ENCODE measurements at regions not wholly inside any gene's neighbourhood (a gene's known extent, or its start where the extent isn't known, plus 50 kb on each side); places are given as distances from the start of the nearest gene placed in this dataset.
"Not testable (repeated sequence)": the region's sequence is repeated elsewhere in the genome, so short reads cannot be mapped to it uniquely, and the experiment has no call there.

- H3K27ac ChIP-seq: no peak overlapping the region
- no peak for DNase-seq (ENCODE audit: low spot score in 2 of 2)
- H3K4me3 ChIP-seq: no peak overlapping the region
- TF ChIP-seq CTCF (IDR thresholded peaks at IDR 0.05): no peak
- TF ChIP-seq POLR2AphosphoS5 (IDR thresholded peaks at IDR 0.05): no peak
- TF ChIP-seq POLR2A (IDR thresholded peaks at IDR 0.05): no peak
- no peaks in the 10 kb centered on the region for H3K27me3 ChIP-seq
- intact Hi-C loops (cut with DNase I; ENCODE audit: low total_unique reads): loop anchor here (5.0 kb wide), 1 partner anchor 817 kb away; no protein-coding TSS in a partner anchor
- no peaks in the 10 kb centered on the region for H3K9me3 ChIP-seq
- H3K36me3 ChIP-seq: no peaks in the 10 kb centered on the region
- no peaks in the 10 kb centered on the region for H3K4me1 ChIP-seq
Observed at GRCh38 chr2:83369601-83370418, 1089.3 kb downstream of the SUCLG1 start.

GRCh38 chr2:83368916-83369315 is 1090.2 kb downstream of the SUCLG1 start:
- intact Hi-C loops (cut with DNase I; ENCODE audit: low total_unique reads): no loop called here
- DNase-seq (ENCODE audit: low spot score in 2 of 2): no peak
- Histone ChIP-seq H3K27me3 (no peaks in the 10 kb centered on the region), H3K4me3 (no peak overlapping the region), H3K36me3 (no peaks in the 10 kb centered on the region), H3K4me1 (no peaks in the 10 kb centered on the region), H3K9me3 (no peaks in the 10 kb centered on the region), H3K27ac (no peak overlapping the region)
- no peak for TF ChIP-seq POLR2A (IDR thresholded peaks at IDR 0.05)
- no peak for TF ChIP-seq CTCF (IDR thresholded peaks at IDR 0.05)
- TF ChIP-seq POLR2AphosphoS5 (IDR thresholded peaks at IDR 0.05): no peak

GRCh38 chr2:83368461-83368860 is 1090.6 kb downstream of the SUCLG1 start:
- intact Hi-C loops (cut with DNase I; ENCODE audit: low total_unique reads): no loop called here
- DNase-seq (ENCODE audit: low spot score in 2 of 2): no peak
- TF ChIP-seq CTCF (IDR thresholded peaks at IDR 0.05) (no peak), POLR2A (IDR thresholded peaks at IDR 0.05) (no peak), POLR2AphosphoS5 (IDR thresholded peaks at IDR 0.05) (no peak)
- Histone ChIP-seq H3K36me3 (no peaks in the 10 kb centered on the region), H3K4me3 (no peak overlapping the region), H3K27me3 (no peaks in the 10 kb centered on the region), H3K27ac (no peak overlapping the region), H3K9me3 (no peaks in the 10 kb centered on the region), H3K4me1 (no peaks in the 10 kb centered on the region)

DNA sequence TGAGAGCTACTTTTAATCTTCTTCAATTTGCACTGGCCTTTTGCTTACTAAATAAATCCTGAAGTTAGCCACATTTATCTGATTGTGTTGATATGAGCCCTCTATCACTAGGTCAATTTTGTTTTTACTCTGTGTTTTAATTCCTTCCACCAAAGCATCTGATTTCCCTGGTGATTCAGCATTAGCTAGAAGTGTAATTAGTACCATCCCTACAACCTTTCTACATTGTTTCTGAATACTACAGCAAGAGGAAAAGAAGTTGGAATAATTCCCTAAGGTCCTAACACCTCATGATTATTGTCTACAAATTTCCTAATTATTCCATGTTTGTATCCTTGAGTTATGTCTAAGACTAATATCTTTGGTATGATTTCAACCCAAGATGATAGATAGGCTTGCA is 1093.6 kb downstream of the SUCLG1 start:
- Histone ChIP-seq H3K27ac (no peak overlapping the region), H3K9me3 (peaks cover 0 to 3% of the 10 kb centered on the region in 2 donors), H3K36me3 (no peaks in the 10 kb centered on the region), H3K27me3 (no peaks in the 10 kb centered on the region), H3K4me3 (no peak overlapping the region), H3K4me1 (no peaks in the 10 kb centered on the region)
- TF ChIP-seq POLR2A (IDR thresholded peaks at IDR 0.05): no peak
- no peak for TF ChIP-seq CTCF (IDR thresholded peaks at IDR 0.05)
- TF ChIP-seq POLR2AphosphoS5 (IDR thresholded peaks at IDR 0.05): no peak
- intact Hi-C loops (cut with DNase I; ENCODE audit: low total_unique reads): no loop called here
- no peak for DNase-seq (ENCODE audit: low spot score in 2 of 2)

DNA sequence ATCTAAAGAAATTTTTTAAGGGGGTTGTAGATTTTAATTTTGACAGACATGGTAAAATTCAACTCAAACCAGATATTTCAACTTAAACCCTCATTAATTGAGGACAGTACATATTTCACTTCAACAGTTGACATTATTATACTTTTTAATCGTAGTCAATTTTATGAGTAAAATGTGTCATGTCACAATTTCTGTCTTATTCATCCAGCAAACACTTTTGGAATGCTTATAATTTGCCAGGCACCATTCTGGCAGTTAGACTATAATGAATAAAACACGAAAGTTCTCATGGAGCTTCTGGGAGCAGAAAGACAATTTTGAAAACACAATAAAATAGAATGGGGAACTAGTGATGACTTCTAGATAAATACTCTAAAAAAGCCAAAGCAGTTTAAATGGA is 1094.8 kb downstream of the SUCLG1 start:
- intact Hi-C loops (cut with DNase I; ENCODE audit: low total_unique reads): no loop called here
- no peak for DNase-seq (ENCODE audit: low spot score in 2 of 2)
- TF ChIP-seq POLR2A (IDR thresholded peaks at IDR 0.05) (no peak), POLR2AphosphoS5 (IDR thresholded peaks at IDR 0.05) (no peak), CTCF (IDR thresholded peaks at IDR 0.05) (no peak)

DNA sequence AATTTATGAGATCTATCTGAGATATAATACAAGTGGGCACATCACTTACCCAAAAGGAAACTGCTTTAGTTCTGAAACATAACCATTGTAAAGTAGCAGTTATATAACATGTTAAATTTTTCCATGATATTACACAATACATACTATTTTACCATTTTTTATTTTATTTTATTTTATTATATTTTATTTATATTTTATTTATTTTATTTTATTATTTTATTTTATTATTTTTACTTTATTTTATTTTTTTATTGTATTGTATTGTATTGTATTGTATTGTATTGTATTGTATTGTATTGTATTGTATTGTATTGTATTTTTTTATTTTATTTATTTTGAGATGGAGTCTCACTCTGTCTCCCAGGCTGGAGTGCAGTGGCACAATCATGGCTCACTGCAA is 1095.9 kb downstream of the SUCLG1 start:
- H3K4me3 ChIP-seq; DNase-seq (ENCODE audit: low spot score in 2 of 2); intact Hi-C loops (cut with DNase I; ENCODE audit: low total_unique reads); H3K27me3 ChIP-seq; H3K9me3 ChIP-seq; H3K4me1 ChIP-seq; H3K27ac ChIP-seq; H3K36me3 ChIP-seq: not testable (repeated sequence)

More for the DNA sequence above, 1094.8 kb downstream of the SUCLG1 start:
- Histone ChIP-seq H3K27ac (no peak overlapping the region), H3K27me3 (no peaks in the 10 kb centered on the region), H3K4me1 (no peaks in the 10 kb centered on the region), H3K9me3 (peaks cover 0 to 3% of the 10 kb centered on the region in 2 donors), H3K36me3 (no peaks in the 10 kb centered on the region), H3K4me3 (no peak overlapping the region)

Data from breast epithelium (tissue), 4 donors.